Osteoblast (primary cell): ENCODE measurements at regions not wholly inside any gene's neighbourhood (a gene's known extent, or its start where the extent isn't known, plus 50 kb on each side); places are given as distances from the start of the nearest gene placed in this dataset.

ENCODE experiments used
- DNase-seq: peaks from one replicate; pipeline ENCODE4 v3.0.0; 2011; ENCODE audit warnings: low spot score, mixed read lengths; ENCODE audit not compliant: insufficient read length; ENCODE audit errors: missing footprints
- H2AFZ ChIP-seq: 2 replicates; pipeline ENCODE4 v1.6.0; 2011; ENCODE audit warnings: mild to moderate bottlenecking, low read length
- H3K27ac ChIP-seq: 2 replicates; pipeline ENCODE4 v1.5.1; 2011; ENCODE audit warnings: mild to moderate bottlenecking, low read depth, low read length, moderate library complexity
- H3K27me3 ChIP-seq: 2 replicates; pipeline ENCODE4 v1.6.0; 2012; ENCODE audit warnings: mild to moderate bottlenecking, control low read depth, inconsistent platforms, low read length, moderate library complexity; ENCODE audit not compliant: insufficient read depth
- H3K36me3 ChIP-seq: 2 replicates; pipeline ENCODE4 v1.5.1; 2011; ENCODE audit warnings: mild to moderate bottlenecking, low read length, control low read depth, moderate library complexity; ENCODE audit not compliant: insufficient read depth
- H3K4me1 ChIP-seq: 2 replicates; pipeline ENCODE4 v1.5.1; 2011; ENCODE audit warnings: mild to moderate bottlenecking, low read length, control low read depth, moderate library complexity; ENCODE audit not compliant: insufficient read depth
- H3K4me2 ChIP-seq: 2 replicates; pipeline ENCODE4 v1.6.0; 2011; ENCODE audit warnings: mild to moderate bottlenecking, low read length; ENCODE audit not compliant: insufficient read depth
- H3K4me3 ChIP-seq: fragments of 200-600 bp; sonication (generic); 3 replicates; pipeline ENCODE4 v1.5.1; 2012; ENCODE audit warnings: mild to moderate bottlenecking, low read length, inconsistent platforms; ENCODE audit not compliant: insufficient read depth
- H3K79me2 ChIP-seq: 2 replicates; pipeline ENCODE4 v1.6.0; 2012; ENCODE audit warnings: mild to moderate bottlenecking, low read length, control low read depth, inconsistent platforms; ENCODE audit not compliant: insufficient read depth
- H3K9me3 ChIP-seq: 2 replicates; pipeline ENCODE4 v1.5.1; 2011; ENCODE audit warnings: low read depth, low read length, control low read depth
- H4K20me1 ChIP-seq: 2 replicates; pipeline ENCODE4 v1.6.0; 2012; ENCODE audit warnings: mild to moderate bottlenecking, low read length, control low read depth; ENCODE audit not compliant: insufficient read depth
- TF ChIP-seq, protein P1 (sequence below): IDR thresholded peaks from 2 replicates; pipeline ENCODE4 v1.5.1; 2011; ENCODE audit warnings: mild to moderate bottlenecking, low read depth, low read length, moderate library complexity; ENCODE audit errors: extremely low read depth

DNA sequence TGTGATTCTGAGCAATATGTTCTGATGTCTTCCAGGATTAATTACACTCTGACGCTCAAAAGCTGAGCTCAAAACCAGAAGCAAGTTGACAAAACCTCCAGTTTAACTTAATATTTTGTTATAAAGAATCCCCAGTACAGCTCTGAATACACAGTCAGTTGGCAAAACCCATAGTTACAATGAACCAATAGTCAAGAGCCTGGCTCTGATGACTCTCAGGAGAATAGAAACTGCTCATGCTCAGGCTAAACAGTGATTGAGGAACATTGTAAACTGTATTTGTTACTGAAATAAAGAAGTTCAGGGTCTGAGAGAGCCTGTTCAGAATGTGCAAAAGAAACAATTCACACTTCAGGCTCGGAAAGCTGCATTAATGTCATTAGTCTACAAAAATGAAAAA is 1565.9 kb downstream of the SUCLG1 start:
- H3K27ac ChIP-seq, result no peak overlapping the region
- no peak overlapping the region for H3K4me2 ChIP-seq
- no peaks in the 10 kb centered on the region for H4K20me1 ChIP-seq
- DNase-seq, result no peak
- TF ChIP-seq, protein P1, sequence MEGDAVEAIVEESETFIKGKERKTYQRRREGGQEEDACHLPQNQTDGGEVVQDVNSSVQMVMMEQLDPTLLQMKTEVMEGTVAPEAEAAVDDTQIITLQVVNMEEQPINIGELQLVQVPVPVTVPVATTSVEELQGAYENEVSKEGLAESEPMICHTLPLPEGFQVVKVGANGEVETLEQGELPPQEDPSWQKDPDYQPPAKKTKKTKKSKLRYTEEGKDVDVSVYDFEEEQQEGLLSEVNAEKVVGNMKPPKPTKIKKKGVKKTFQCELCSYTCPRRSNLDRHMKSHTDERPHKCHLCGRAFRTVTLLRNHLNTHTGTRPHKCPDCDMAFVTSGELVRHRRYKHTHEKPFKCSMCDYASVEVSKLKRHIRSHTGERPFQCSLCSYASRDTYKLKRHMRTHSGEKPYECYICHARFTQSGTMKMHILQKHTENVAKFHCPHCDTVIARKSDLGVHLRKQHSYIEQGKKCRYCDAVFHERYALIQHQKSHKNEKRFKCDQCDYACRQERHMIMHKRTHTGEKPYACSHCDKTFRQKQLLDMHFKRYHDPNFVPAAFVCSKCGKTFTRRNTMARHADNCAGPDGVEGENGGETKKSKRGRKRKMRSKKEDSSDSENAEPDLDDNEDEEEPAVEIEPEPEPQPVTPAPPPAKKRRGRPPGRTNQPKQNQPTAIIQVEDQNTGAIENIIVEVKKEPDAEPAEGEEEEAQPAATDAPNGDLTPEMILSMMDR, result no peak
- no peak overlapping the region for H2AFZ ChIP-seq
- no peaks in the 10 kb centered on the region for H3K9me3 ChIP-seq
- no peaks in the 10 kb centered on the region for H3K79me2 ChIP-seq
- no peaks in the 10 kb centered on the region for H3K36me3 ChIP-seq
- no peaks in the 10 kb centered on the region for H3K27me3 ChIP-seq
- no peaks in the 10 kb centered on the region for H3K4me1 ChIP-seq
- no peak overlapping the region for H3K4me3 ChIP-seq

DNA sequence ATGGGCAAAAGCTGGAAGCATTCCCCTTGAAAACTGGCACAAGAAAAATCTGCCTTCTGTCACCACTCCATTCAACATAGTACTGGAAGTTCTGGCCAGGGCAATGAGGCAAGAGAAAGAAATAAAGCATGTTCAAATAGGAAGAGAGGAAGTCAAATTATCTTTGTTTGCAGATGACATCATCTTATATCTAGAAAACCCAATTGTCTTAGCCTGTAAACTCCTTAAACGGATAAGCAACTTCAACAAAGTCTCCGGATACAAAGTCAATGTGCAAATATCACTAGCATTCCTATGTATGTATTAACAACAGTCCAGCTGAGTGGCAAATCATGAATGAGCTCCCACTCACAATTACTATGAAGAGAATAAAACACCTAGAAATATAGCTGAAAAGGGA is 1579.3 kb downstream of the SUCLG1 start:
- Histone ChIP-seq H3K4me1 (no peaks in the 10 kb centered on the region), H3K27ac (no peak overlapping the region), H3K4me2 (no peak overlapping the region), H3K27me3 (no peaks in the 10 kb centered on the region), H4K20me1 (no peaks in the 10 kb centered on the region), H3K36me3 (no peaks in the 10 kb centered on the region), H3K9me3 (no peaks in the 10 kb centered on the region), H3K4me3 (no peak overlapping the region), H3K79me2 (no peaks in the 10 kb centered on the region), H2AFZ (no peak overlapping the region)
- TF ChIP-seq, protein P1, result no peak
- no peak for DNase-seq

DNA sequence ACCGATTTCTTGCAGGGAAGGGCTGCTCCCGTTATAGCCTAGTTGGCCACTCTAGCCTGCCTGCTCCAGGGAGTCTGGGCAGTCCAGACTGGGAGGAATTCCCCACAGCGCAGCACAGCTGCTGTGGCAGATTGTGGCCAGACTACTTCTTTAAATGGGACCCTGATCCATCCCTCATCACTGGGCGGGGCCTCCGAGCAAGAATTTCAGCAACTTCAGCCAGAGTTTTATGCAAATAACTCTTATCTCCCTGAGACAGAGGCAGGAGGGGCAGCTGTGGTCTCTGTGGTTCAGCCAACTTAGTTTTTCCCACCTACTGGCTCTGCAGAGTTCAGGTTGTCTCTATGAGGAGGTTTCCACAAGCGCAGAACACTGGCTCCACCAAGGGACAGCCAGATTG is 1583.2 kb downstream of the SUCLG1 start:
- Histone ChIP-seq H3K36me3 (no peaks in the 10 kb centered on the region), H4K20me1 (no peaks in the 10 kb centered on the region), H3K4me1 (no peaks in the 10 kb centered on the region), H3K9me3 (no peaks in the 10 kb centered on the region), H3K4me3 (no peak overlapping the region), H3K27me3 (no peaks in the 10 kb centered on the region), H3K27ac (no peak overlapping the region), H3K79me2 (no peaks in the 10 kb centered on the region), H3K4me2 (no peak overlapping the region), H2AFZ (no peak overlapping the region)
- TF ChIP-seq, protein P1, result no peak
- no peak for DNase-seq

DNA sequence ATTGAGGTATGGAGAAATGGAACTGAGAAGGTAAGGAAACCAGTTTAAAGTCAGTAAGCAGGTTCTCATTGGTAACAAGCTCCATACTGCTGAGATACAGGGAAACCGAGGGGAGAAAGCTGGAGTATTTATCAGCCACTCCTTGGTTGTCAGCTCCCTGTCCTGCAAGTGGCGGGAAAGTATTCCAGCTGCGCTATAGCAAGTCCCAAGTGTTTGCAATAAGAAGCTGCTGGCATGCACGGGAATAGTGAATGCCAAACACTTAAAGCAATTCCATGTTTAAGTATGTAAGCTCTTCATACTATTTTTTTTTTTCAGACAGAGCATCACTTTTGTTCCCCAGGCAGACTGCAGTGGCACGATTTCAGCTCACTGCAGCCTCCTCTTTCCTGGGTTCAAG is 1601.1 kb downstream of the SUCLG1 start:
- Histone ChIP-seq H3K4me2 (no peak overlapping the region), H3K79me2 (no peaks in the 10 kb centered on the region), H3K4me3 (no peak overlapping the region), H3K27me3 (no peaks in the 10 kb centered on the region), H3K9me3 (no peaks in the 10 kb centered on the region), H3K4me1 (no peaks in the 10 kb centered on the region), H3K36me3 (no peaks in the 10 kb centered on the region), H2AFZ (no peak overlapping the region), H3K27ac (no peak overlapping the region), H4K20me1 (no peaks in the 10 kb centered on the region)
- DNase-seq, result no peak
- TF ChIP-seq, protein P1, result no peak
